Nephron (organoid): ENCODE measurements at regions not wholly inside any gene's neighbourhood (a gene's known extent, or its start where the extent isn't known, plus 50 kb on each side); places are given as distances from the start of the nearest gene placed in this dataset.
"Not testable (repeated sequence)": the region's sequence is repeated elsewhere in the genome, so short reads cannot be mapped to it uniquely, and the experiment has no call there.

Source experiments
- H3K27ac Mint-ChIP-seq, 3 experiments: 2 replicates each; pipeline ENCODE4 v1.8.0; 2020; ENCODE audit warnings: mixed read lengths in 3 of 3, mild to moderate bottlenecking in 2 of 3, moderate library complexity in 1 of 3
- H3K27me3 Mint-ChIP-seq: 2 replicates; pipeline ENCODE4 v1.8.0; 2021; ENCODE audit warnings: low read depth, mild to moderate bottlenecking, moderate library complexity, mixed read lengths
- H3K36me3 Mint-ChIP-seq: 2 replicates; pipeline ENCODE4 v1.8.0; 2020; ENCODE audit warnings: low read depth, mixed read lengths
- H3K4me1 Mint-ChIP-seq: 2 replicates; pipeline ENCODE4 v1.8.0; 2020; ENCODE audit warnings: mixed read lengths
- H3K4me3 Mint-ChIP-seq, 3 experiments: 2 replicates each; pipeline ENCODE4 v1.8.0; 2020; ENCODE audit warnings: mild to moderate bottlenecking in 3 of 3, mixed read lengths in 3 of 3, moderate library complexity in 2 of 3
- H3K9me3 Mint-ChIP-seq: 2 replicates; pipeline ENCODE4 v1.8.0; 2020; ENCODE audit warnings: mixed read lengths
- TF ChIP-seq, protein P1 (sequence below), 3 experiments: fragments of 200-600 bp; sonication (generic); IDR thresholded peaks; one replicate each; pipeline ENCODE4 v1.5.0; 2021; ENCODE audit warnings: antibody characterized with exemption in 3 of 3; ENCODE audit not compliant: unreplicated experiment in 3 of 3

DNA sequence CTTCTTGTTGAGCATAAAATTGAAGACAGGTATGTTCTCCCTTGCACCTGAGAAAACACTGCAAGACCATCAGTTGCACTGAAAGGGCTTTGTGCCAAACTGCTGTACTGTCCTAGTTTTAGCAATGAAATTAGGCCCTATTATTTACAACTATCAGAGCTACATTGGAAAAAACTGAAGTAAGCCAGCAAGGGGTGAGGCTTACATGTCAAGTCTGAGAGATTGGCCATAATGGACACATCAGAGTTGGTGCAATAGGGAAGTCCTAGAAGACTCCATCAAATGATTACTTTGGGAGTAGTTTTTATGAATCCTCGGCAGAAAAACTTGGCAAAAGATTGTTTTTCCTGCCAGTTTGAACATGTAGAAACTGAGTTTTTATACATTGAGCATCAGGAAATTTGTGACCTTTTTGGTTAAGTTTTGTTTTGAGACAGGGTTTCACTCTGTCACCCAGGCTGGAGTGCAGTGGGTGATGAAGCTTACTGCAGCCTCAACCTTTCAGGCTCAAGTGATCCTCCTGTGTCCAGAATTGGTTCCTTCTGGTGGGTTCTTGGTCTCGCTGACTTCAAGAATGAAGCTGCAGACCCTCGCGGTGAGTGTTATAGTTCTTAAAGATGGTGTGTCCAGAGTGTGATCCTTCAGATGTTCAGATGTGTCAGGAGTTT is 160.1 kb upstream of the BANK1 start:
- H3K27ac Mint-ChIP-seq: no peak overlapping the region
- TF ChIP-seq, protein P1, sequence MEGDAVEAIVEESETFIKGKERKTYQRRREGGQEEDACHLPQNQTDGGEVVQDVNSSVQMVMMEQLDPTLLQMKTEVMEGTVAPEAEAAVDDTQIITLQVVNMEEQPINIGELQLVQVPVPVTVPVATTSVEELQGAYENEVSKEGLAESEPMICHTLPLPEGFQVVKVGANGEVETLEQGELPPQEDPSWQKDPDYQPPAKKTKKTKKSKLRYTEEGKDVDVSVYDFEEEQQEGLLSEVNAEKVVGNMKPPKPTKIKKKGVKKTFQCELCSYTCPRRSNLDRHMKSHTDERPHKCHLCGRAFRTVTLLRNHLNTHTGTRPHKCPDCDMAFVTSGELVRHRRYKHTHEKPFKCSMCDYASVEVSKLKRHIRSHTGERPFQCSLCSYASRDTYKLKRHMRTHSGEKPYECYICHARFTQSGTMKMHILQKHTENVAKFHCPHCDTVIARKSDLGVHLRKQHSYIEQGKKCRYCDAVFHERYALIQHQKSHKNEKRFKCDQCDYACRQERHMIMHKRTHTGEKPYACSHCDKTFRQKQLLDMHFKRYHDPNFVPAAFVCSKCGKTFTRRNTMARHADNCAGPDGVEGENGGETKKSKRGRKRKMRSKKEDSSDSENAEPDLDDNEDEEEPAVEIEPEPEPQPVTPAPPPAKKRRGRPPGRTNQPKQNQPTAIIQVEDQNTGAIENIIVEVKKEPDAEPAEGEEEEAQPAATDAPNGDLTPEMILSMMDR (IDR thresholded peaks at IDR 0.05; ENCODE audit: unreplicated experiment in 3 of 3): no peak
- no peak overlapping the region for H3K4me3 Mint-ChIP-seq
- H3K9me3 Mint-ChIP-seq: peaks cover 10% of the 10 kb centered on the region
- no peaks in the 10 kb centered on the region for H3K36me3 Mint-ChIP-seq
- H3K4me1 Mint-ChIP-seq: no peaks in the 10 kb centered on the region
- H3K27me3 Mint-ChIP-seq: no peaks in the 10 kb centered on the region

DNA sequence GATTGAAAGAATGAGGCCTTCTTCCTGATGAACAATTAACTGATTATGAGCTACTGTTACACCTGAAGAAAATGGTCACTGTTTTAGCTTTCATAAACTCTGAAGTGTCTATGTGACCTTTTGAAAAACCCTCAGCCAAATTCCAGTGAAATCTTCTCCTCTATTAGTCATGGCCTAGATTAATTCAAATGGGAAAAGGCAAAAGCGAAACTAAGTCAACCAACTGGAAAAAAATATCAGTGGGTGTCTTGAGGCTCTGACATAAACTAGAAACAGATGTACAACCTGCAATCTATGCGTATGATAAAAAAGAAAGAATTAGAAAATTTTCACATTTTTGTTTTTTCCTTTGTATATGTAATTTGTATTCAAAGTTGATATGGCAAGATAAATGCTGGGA is 169.4 kb upstream of the BANK1 start:
- peak overlapping the region in 1 of 3 experiments; percentile 14 for H3K27ac Mint-ChIP-seq
- H3K4me1 Mint-ChIP-seq: peaks cover 9% of the 10 kb centered on the region
- no peaks in the 10 kb centered on the region for H3K36me3 Mint-ChIP-seq
- H3K27me3 Mint-ChIP-seq: peaks cover 3% of the 10 kb centered on the region
- no peak overlapping the region for H3K4me3 Mint-ChIP-seq
- H3K9me3 Mint-ChIP-seq: no peaks in the 10 kb centered on the region
- TF ChIP-seq, protein P1 (IDR thresholded peaks at IDR 0.05; ENCODE audit: unreplicated experiment in 3 of 3): no peak

DNA sequence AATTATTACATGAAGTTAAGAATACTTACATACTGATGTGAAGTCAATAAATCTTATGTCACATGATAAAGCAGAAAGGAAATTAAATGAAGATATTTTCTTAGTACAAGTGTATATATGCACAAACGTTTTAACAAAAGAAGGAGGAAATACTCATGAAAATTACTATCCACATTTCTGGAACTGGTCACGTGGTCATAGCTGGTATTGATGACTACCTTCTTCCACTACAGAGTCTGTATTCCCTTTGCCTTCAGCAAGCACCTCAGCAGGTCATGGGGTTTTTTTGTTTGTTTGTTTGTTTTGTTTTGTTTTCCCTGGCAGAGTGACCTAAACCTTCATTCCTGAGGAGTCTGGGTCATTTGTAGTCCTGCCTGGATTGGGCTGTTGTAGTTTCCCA is 174.9 kb upstream of the BANK1 start:
- no peak overlapping the region for H3K4me3 Mint-ChIP-seq
- no peaks in the 10 kb centered on the region for H3K4me1 Mint-ChIP-seq
- no peaks in the 10 kb centered on the region for H3K36me3 Mint-ChIP-seq
- peaks cover 4% of the 10 kb centered on the region for H3K9me3 Mint-ChIP-seq
- no peak overlapping the region for H3K27ac Mint-ChIP-seq
- H3K27me3 Mint-ChIP-seq: no peaks in the 10 kb centered on the region
- TF ChIP-seq, protein P1 (IDR thresholded peaks at IDR 0.05; ENCODE audit: unreplicated experiment in 3 of 3): no peak

DNA sequence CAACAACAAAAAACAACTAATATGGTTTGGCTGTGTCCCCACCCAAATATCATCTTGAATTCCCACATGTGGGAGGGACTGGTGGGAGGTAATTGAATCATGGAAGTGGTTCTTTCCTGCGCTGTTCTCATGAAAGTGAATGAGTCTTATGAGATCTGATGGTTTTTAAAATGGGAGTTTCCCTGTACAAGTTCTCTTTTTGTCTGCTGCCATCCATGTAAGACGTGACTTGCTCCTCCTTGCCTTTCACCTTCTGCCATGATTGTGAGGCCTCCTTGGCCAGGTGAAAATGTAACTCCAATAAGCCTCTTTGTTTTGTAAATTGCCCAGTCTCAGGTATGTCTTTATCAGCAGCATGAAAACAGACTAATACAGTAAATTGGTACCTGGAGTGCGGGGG is 183.5 kb upstream of the BANK1 start:
- not testable (repeated sequence) for H3K27ac Mint-ChIP-seq, H3K27me3 Mint-ChIP-seq
- peaks cover 14% of the 10 kb centered on the region for H3K9me3 Mint-ChIP-seq

DNA sequence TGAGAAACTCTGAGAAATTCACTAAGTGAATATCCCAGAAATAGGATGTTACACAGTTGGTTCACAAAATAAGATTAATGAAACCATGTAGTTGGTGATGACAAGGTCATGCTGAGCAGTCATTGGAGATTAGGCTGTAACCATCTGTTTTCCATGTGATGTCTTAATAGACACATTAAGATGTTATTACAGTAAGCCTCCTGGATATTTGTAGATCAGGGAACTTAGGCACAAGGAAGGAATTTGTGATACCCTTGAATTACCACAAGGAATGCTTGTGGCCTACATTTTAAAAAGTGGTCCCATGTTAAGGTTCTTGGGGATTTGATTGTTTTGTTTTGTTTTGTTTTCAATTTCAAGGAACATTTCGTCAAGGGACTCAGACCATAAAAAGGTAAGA is 185.6 kb upstream of the BANK1 start:
- Mint-ChIP-seq H3K4me1 (peaks cover 3% of the 10 kb centered on the region), H3K9me3 (peaks cover 14% of the 10 kb centered on the region), H3K27me3 (no peaks in the 10 kb centered on the region), H3K27ac (no peak overlapping the region), H3K36me3 (no peaks in the 10 kb centered on the region), H3K4me3 (no peak overlapping the region)
- TF ChIP-seq, protein P1 (IDR thresholded peaks at IDR 0.05; ENCODE audit: unreplicated experiment in 3 of 3): no peak

More for the DNA sequence above, 183.5 kb upstream of the BANK1 start:
- H3K4me3 Mint-ChIP-seq, H3K36me3 Mint-ChIP-seq, H3K4me1 Mint-ChIP-seq: not testable (repeated sequence)

DNA sequence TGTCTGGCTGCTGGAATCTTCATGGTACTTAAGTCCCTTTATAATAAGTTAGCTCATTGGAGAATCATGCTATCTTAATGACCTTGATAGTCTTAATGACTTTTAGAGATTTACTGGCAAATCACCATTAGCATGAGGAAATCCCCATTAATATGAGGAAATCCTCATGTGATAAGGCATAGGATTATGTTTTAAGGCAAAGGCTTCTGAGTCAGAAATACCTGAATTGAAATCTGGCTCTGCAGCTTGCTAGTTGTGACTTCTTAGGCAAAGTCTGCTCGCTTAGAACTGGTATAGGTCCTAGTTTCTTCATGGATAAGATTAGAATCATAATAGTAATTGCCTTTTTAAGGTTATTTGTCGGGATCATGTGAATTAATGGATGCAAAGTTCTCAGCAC is 190.2 kb upstream of the BANK1 start:
- Mint-ChIP-seq H3K4me1 (peaks cover 3% of the 10 kb centered on the region), H3K36me3 (no peaks in the 10 kb centered on the region), H3K27me3 (no peaks in the 10 kb centered on the region), H3K4me3 (no peak overlapping the region), H3K27ac (no peak overlapping the region), H3K9me3 (peaks cover 4% of the 10 kb centered on the region)
- TF ChIP-seq, protein P1 (IDR thresholded peaks at IDR 0.05; ENCODE audit: unreplicated experiment in 3 of 3): no peak
